Smooth muscle cell (in vitro differentiated cells): ENCODE measurements at regions not wholly inside any gene's neighbourhood (a gene's known extent, or its start where the extent isn't known, plus 50 kb on each side); places are given as distances from the start of the nearest gene placed in this dataset.

Source experiments
- DNase-seq: peaks from one replicate; lab custom pipeline; 2025; ENCODE audit not compliant: unreplicated experiment; lab: John Stamatoyannopoulos, UW
- H2AFZ ChIP-seq: fragments of 200-600 bp; sonication (generic); 2 replicates; pipeline ENCODE4 v1.6.0; 2016; ENCODE audit warnings: antibody characterized with exemption, low read depth, mild to moderate bottlenecking
- H3F3A ChIP-seq: fragments of 200-600 bp; sonication (generic); 2 replicates; pipeline ENCODE4 v1.6.0; 2017; ENCODE audit warnings: antibody characterized with exemption, low read depth
- H3K27ac ChIP-seq: fragments of 200-600 bp; sonication (generic); 2 replicates; pipeline ENCODE4 v1.5.1; 2016; ENCODE audit warnings: low read depth, mild to moderate bottlenecking
- H3K27me3 ChIP-seq: fragments of 200-600 bp; sonication (generic); 2 replicates; pipeline ENCODE4 v1.6.1; 2016; ENCODE audit warnings: low read depth, mild to moderate bottlenecking
- H3K36me3 ChIP-seq: fragments of 200-600 bp; sonication (generic); 2 replicates; pipeline ENCODE4 v1.5.1; 2016; ENCODE audit warnings: low read depth
- H3K4me1 ChIP-seq: fragments of 200-600 bp; sonication (generic); 2 replicates; pipeline ENCODE4 v1.5.1; 2016; ENCODE audit warnings: low read depth
- H3K4me2 ChIP-seq: fragments of 200-600 bp; sonication (generic); 2 replicates; pipeline ENCODE4 v1.6.0; 2016; ENCODE audit warnings: mild to moderate bottlenecking
- H3K4me3 ChIP-seq: fragments of 200-600 bp; sonication (generic); 2 replicates; pipeline ENCODE4 v1.5.1; 2016; ENCODE audit warnings: mild to moderate bottlenecking
- H3K79me2 ChIP-seq: fragments of 200-600 bp; sonication (generic); 2 replicates; pipeline ENCODE4 v1.6.0; 2016; ENCODE audit warnings: low read depth, mild to moderate bottlenecking
- H3K9ac ChIP-seq: fragments of 200-600 bp; sonication (generic); 2 replicates; pipeline ENCODE4 v1.6.0; 2016; ENCODE audit warnings: low read depth
- H3K9me3 ChIP-seq: fragments of 200-600 bp; sonication (generic); replicated peaks from 2 replicates; pipeline ENCODE4 v1.5.1; 2016; ENCODE audit warnings: low read depth
- H4K20me1 ChIP-seq: fragments of 200-600 bp; sonication (generic); 2 replicates; pipeline ENCODE4 v1.6.0; 2016; ENCODE audit warnings: low read depth
- CTCF ChIP-seq: fragments of 200-600 bp; sonication (generic); IDR thresholded peaks from 2 replicates; pipeline ENCODE4 v1.5.1; 2017; ENCODE audit warnings: borderline replicate concordance, mild to moderate bottlenecking, antibody characterized with exemption; ENCODE audit not compliant: insufficient read depth, poor library complexity, severe bottlenecking
- WGBS: methylation state at CpG from one replicate; pipeline ENCODE4 v1.1.7; 2016; ENCODE audit warnings: low lambda C conversion rate; 5-methylcytosine and 5-hydroxymethylcytosine counted together

DNA sequence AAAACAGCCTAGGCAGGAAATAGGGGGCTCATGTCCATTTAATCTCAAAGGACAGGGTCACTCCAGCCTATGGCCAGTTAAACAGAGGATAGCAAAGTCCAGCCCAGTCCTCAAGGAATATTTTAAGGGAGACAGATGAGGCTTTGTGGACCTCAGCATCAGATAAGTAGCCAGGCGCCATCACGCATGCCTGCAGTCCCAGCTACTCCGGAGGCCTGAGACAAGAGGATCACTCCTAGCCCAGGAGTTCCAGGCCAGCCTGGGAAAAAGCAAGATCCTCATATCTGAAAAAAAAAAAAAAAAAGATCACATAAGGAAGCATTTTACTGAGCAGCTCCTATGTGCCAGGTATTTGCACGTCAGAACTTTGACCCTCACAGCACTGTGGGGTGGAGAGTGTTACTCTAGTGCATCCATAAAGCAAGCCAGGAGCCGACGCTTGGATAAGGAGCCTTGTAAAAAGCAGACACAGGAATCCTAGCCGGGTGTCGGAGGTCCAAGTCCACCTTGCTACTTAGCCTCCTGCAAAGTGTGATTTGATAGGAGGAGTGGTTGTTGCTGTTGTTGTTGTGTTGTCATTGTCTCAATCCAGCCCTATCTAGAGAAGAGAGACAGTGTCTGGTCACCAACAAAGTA lies 61.8 kb upstream of the DOCK1 start:
- Histone ChIP-seq H3K79me2 (no peaks in the 10 kb centered on the region), H3K9me3 (no peaks in the 10 kb centered on the region), H3F3A (no peaks in the 10 kb centered on the region), H3K9ac (no peak overlapping the region), H3K36me3 (no peaks in the 10 kb centered on the region), H3K4me2 (no peak overlapping the region), H3K4me3 (no peak overlapping the region), H3K4me1 (no peaks in the 10 kb centered on the region), H3K27ac (no peak overlapping the region), H4K20me1 (no peaks in the 10 kb centered on the region), H2AFZ (no peak overlapping the region), H3K27me3 (no peaks in the 10 kb centered on the region)
- 82% methylated on average over 8 of the region's 8 CpGs for WGBS
- TF ChIP-seq CTCF = no peak
- no peak for DNase-seq

DNA sequence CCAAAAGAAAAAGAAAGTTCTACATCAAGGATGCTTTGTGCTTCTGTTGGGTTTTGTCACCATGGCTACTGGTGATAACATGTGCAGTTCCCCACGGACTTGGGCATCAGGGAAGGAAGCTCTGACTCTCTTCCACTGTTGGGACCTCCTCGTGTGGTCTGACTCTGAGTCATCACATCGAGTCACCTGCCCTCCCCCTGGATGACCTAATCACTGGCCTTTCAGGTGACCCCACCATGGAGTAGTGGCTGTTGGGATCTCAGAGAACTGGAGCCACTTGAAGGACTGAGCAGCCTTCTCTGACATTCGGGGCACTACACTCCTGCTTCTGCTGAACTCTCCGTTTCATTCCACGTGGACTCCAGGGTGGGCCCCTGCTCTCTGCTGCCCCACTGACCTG lies 60.8 kb upstream of the DOCK1 start:
- DNase-seq = no peak
- no peaks in the 10 kb centered on the region for H3K36me3 ChIP-seq
- H3K27me3 ChIP-seq = no peaks in the 10 kb centered on the region
- H3K27ac ChIP-seq = no peak overlapping the region
- H3K4me3 ChIP-seq = no peak overlapping the region
- H3K9ac ChIP-seq = no peak overlapping the region
- TF ChIP-seq CTCF = no peak
- no peaks in the 10 kb centered on the region for H4K20me1 ChIP-seq
- no peaks in the 10 kb centered on the region for H3K4me1 ChIP-seq
- no peaks in the 10 kb centered on the region for H3K9me3 ChIP-seq
- H2AFZ ChIP-seq = no peak overlapping the region
- H3K79me2 ChIP-seq = no peaks in the 10 kb centered on the region
- H3K4me2 ChIP-seq = no peak overlapping the region
- H3F3A ChIP-seq = no peaks in the 10 kb centered on the region
- 68% methylated on average over 6 of the region's 6 CpGs for WGBS

DNA sequence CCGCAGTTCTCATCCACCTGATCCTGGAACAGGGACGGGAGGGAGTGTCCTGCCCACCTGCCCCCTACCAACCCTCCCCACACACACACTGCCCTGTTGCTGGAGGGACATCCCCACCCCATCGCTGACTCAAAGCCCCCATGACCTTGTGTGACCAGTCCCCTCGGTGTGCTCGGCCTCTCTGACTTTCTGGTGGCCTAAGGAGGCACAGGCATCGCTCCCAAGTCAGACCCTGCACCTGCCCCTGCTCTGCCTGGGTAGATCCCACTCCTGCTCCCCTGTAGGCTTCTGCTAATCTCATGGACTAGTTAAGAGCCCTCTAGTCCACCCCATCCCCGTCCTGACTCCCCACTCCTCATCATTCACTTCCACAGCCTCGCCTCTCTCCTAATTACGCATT lies 58.8 kb upstream of the DOCK1 start:
- H3K4me1 ChIP-seq = no peaks in the 10 kb centered on the region
- WGBS = 89% methylated on average over 9 of the region's 9 CpGs
- no peak overlapping the region for H3K4me2 ChIP-seq
- H3K9ac ChIP-seq = no peak overlapping the region
- H2AFZ ChIP-seq = no peak overlapping the region
- no peak overlapping the region for H3K27ac ChIP-seq
- no peak overlapping the region for H3K4me3 ChIP-seq
- no peaks in the 10 kb centered on the region for H4K20me1 ChIP-seq
- H3K27me3 ChIP-seq = no peaks in the 10 kb centered on the region
- no peak for DNase-seq
- no peak for TF ChIP-seq CTCF
- no peaks in the 10 kb centered on the region for H3K9me3 ChIP-seq
- H3K36me3 ChIP-seq = no peaks in the 10 kb centered on the region
- H3F3A ChIP-seq = no peaks in the 10 kb centered on the region
- H3K79me2 ChIP-seq = no peaks in the 10 kb centered on the region

- no peaks in the 10 kb centered on the region for H3F3A ChIP-seq
- H4K20me1 ChIP-seq = no peaks in the 10 kb centered on the region
- no peak overlapping the region for H3K4me3 ChIP-seq
- H3K36me3 ChIP-seq = no peaks in the 10 kb centered on the region
- H3K79me2 ChIP-seq = no peaks in the 10 kb centered on the region
- no peak overlapping the region for H2AFZ ChIP-seq
- no peak for DNase-seq
- H3K9me3 ChIP-seq = no peaks in the 10 kb centered on the region
- no peak for TF ChIP-seq CTCF
- H3K27me3 ChIP-seq = no peaks in the 10 kb centered on the region
- no peak overlapping the region for H3K9ac ChIP-seq
- no peak overlapping the region for H3K4me2 ChIP-seq
- no peaks in the 10 kb centered on the region for H3K4me1 ChIP-seq
- no peak overlapping the region for H3K27ac ChIP-seq
- 83% methylated on average over 2 of the region's 2 CpGs for WGBS
Measured at GRCh38 chr10:126846959-126847358, 58.3 kb upstream of the DOCK1 start.
